K562 (cell line): ENCODE measurements at regions not wholly inside any gene's neighbourhood (a gene's known extent, or its start where the extent isn't known, plus 50 kb on each side); places are given as distances from the start of the nearest gene placed in this dataset.

Experiments used
- ATAC-seq: fragments of 200-7000 bp; cut with Tn5 transposase; 3 replicates; pipeline ENCODE4 v1.9.1; 2020; ENCODE audit warnings: moderate library complexity
- BruUV-seq: library from RNA; stranded (reverse); fragments of 400-500 nt; replicated peaks from 2 replicates; lab custom pipeline; 2021; lab: Mats Ljungman, UMichigan
- CTCF ChIA-PET: fragments of 300-600 bp; formaldehyde crosslinking; extraction: SDS; loops from one replicate; lab custom pipeline; 2021; ENCODE audit warnings: low intra/inter-chr PET ratio; lab: Yijun Ruan, JAX
- POLR2A ChIA-PET: fragments of 300-600, 350-650 bp; sonication (Branson Sonifier 250); formaldehyde crosslinking; extraction: SDS; loops from one replicate; lab custom pipeline; 2021; ENCODE audit warnings: antibody characterized with exemption, inconsistent platforms; lab: Yijun Ruan, JAX
- DNase-seq, 4 experiments: peaks; one replicate each; pipeline versions ENCODE4 v3.0.0 to v3.0.0-alpha.2; 2011 to 2018; ENCODE audit warnings: low spot score in 3 of 4, mixed read lengths in 3 of 4; ENCODE audit errors: extremely low read depth in 1 of 4
- FAIRE-seq: peaks from 2 replicates; lab custom pipeline; 2011; peaks lifted over from hg19 to GRCh38; lab: Jason Lieb, UNC
- H2AFZ ChIP-seq: 2 replicates; pipeline ENCODE4 v1.6.0; 2011; ENCODE audit warnings: low read depth, low read length, control low read depth, inconsistent platforms
- H3K27ac ChIP-seq: fragments of 200-600 bp; 3 replicates; pipeline ENCODE4 v1.8.0; 2011; ENCODE audit warnings: low read depth, mild to moderate bottlenecking, control low read depth, inconsistent platforms, low read length, moderate library complexity, mixed read lengths; ENCODE audit errors: extremely low read depth
- H3K27me3 ChIP-seq, 2 experiments: fragments of 300-600 bp in 1 of 2; 2 replicates in 1 of 2; 3 replicates in 1 of 2; pipeline versions ENCODE4 v1.6.0 to v1.8.0; 2011; ENCODE audit warnings: inconsistent platforms in 2 of 2, low read length in 2 of 2, mild to moderate bottlenecking in 1 of 2, mixed read lengths in 1 of 2, moderate library complexity in 1 of 2; ENCODE audit not compliant: control insufficient read depth in 2 of 2, insufficient read depth in 2 of 2
- H3K36me3 ChIP-seq: fragments of 300-600 bp; 3 replicates; pipeline ENCODE4 v1.8.0; 2011; ENCODE audit warnings: mild to moderate bottlenecking, low read length, inconsistent platforms; ENCODE audit not compliant: control insufficient read depth, insufficient read depth
- H3K4me1 ChIP-seq, 2 experiments: fragments of 200-600 bp in 1 of 2; replicated peaks in 1 of 2; 2 replicates in 1 of 2; 3 replicates in 1 of 2; pipeline versions ENCODE4 v1.5.1 to v1.8.0; 2011; ENCODE audit warnings: inconsistent platforms in 2 of 2, low read length in 2 of 2, mild to moderate bottlenecking in 1 of 2, mixed read lengths in 1 of 2, moderate library complexity in 1 of 2; ENCODE audit not compliant: control insufficient read depth in 2 of 2, insufficient read depth in 2 of 2
- H3K4me2 ChIP-seq: 2 replicates; pipeline ENCODE4 v1.6.1; 2011; ENCODE audit warnings: low read length, control low read depth, inconsistent platforms, mixed read lengths; ENCODE audit not compliant: insufficient read depth
- H3K4me3 ChIP-seq: fragments of 200-600 bp; sonication (generic), shearing (Covaris generic); 2 replicates; pipeline ENCODE4 v1.5.1; 2016; ENCODE audit warnings: control low read depth, inconsistent platforms
- H3K79me2 ChIP-seq: fragments of 200-600 bp; 3 replicates; pipeline ENCODE4 v1.8.0; 2011; ENCODE audit warnings: low read length, inconsistent platforms; ENCODE audit not compliant: control insufficient read depth, insufficient read depth
- H3K9ac ChIP-seq, 2 experiments: 2 replicates each; pipeline versions ENCODE4 v1.6.0 to v1.6.1; 2011; ENCODE audit warnings: low read depth in 2 of 2, low read length in 2 of 2, control low read depth in 1 of 2, inconsistent platforms in 1 of 2, mild to moderate bottlenecking in 1 of 2, mixed read lengths in 1 of 2; ENCODE audit not compliant: insufficient read depth in 1 of 2
- H3K9me1 ChIP-seq: one replicate; pipeline ENCODE4 v1.6.0; 2011; ENCODE audit warnings: inconsistent platforms, mild to moderate bottlenecking, low read length, moderate library complexity; ENCODE audit not compliant: control insufficient read depth, insufficient read depth
- H3K9me3 ChIP-seq: replicated peaks from 2 replicates; pipeline ENCODE4 v1.5.1; 2011; ENCODE audit warnings: low read depth, low read length, inconsistent platforms; ENCODE audit not compliant: control insufficient read depth, insufficient read depth
- H4K20me1 ChIP-seq: replicated peaks from 2 replicates; pipeline ENCODE4 v1.6.1; 2011; ENCODE audit warnings: low read length, inconsistent platforms, mixed read lengths; ENCODE audit not compliant: control insufficient read depth, insufficient read depth
- CCAR2 ChIP-seq: fragments of 200-400 bp; formaldehyde crosslinking; IDR thresholded peaks from 2 replicates; pipeline ENCODE4 v1.6.1; 2017; ENCODE audit warnings: mild to moderate bottlenecking, low read depth, low read length
- SRF ChIP-seq, 2 experiments: fragments of 250-450, 450-650 bp in 1 of 2; sonication (Bioruptor Pico) in 1 of 2; sonication (generic) in 1 of 2; formaldehyde crosslinking; IDR thresholded peaks; 2 replicates each; pipeline versions ENCODE4 v1.5.0 to v1.5.1; 2020 to 2022; ENCODE audit warnings: mild to moderate bottlenecking in 1 of 2, missing genetic modification reagents in 1 of 2
- TBL1XR1 ChIP-seq, 2 experiments: IDR thresholded peaks; 2 replicates each; pipeline ENCODE4 v1.6.1; 2012; ENCODE audit warnings: improper control_type of control experiment in 2 of 2, low read length in 2 of 2, mild to moderate bottlenecking in 1 of 2
- WGBS: fragments of 100-300 bp; shearing (Covaris generic); methylation state at CpG from one replicate; pipeline ENCODE4 v1.1.6; 2016; ENCODE audit warnings: low coverage, mixed read lengths; ENCODE audit not compliant: insufficient coverage; ENCODE audit errors: missing lambda C conversion rate; 5-methylcytosine and 5-hydroxymethylcytosine counted together
- in situ Hi-C: fragments of 300-500 bp; cut with MboI; formaldehyde crosslinking; loops from 4 replicates; pipeline ENCODE4 v1.15.0; 2018; ENCODE audit warnings: inconsistent platforms, mixed read lengths
- intact Hi-C: fragments of 100-400 bp; cut with micrococcal nuclease; formaldehyde crosslinking; loops from 2 replicates; pipeline ENCODE4 v1.14.2; 2022
- TF ChIP-seq, protein P1 (sequence below): fragments of 250-450 bp; sonication (Bioruptor Pico); IDR thresholded peaks from 2 replicates; pipeline ENCODE4 v1.4.0; 2020
- TF ChIP-seq, protein P2 (sequence below): fragments of 450-650 bp; formaldehyde crosslinking; IDR thresholded peaks from 2 replicates; pipeline ENCODE4 v1.4.0; 2020; ENCODE audit warnings: mild to moderate bottlenecking, mixed read lengths

DNA sequence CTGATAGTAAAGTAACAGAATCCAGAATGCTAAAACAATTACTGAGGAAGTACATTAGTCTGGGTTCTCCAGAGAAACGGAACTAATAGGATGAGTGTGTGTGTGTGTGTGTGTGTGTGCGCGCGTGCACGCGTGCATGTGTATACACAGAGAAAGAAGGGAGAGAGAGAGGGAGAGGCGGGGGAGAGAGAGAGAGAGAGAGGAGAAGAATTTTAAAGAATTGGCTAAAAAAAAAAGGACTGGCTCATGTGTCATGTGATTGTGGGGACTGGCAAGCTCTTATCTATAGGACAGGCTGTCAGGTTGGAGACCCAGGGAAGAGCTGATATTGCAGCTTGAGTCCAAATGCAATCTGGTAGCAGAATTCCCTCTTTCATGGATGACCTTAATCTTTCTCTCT, 976.2 kb upstream of the CDH2 start:
- no peak for ATAC-seq
- Histone ChIP-seq H3K36me3 (no peaks in the 10 kb centered on the region), H3K27me3 (no peaks in the 10 kb centered on the region), H3K4me2 (no peak overlapping the region), H3K27ac (no peak overlapping the region), H3K79me2 (no peaks in the 10 kb centered on the region), H3K4me3 (no peak overlapping the region), H2AFZ (no peak overlapping the region), H3K9me1 (no peaks in the 10 kb centered on the region), H4K20me1 (no peaks in the 10 kb centered on the region), H3K9me3 (no peaks in the 10 kb centered on the region), H3K4me1 (no peaks in the 10 kb centered on the region), H3K9ac (no peak overlapping the region)
- DNase-seq = no peak
- intact Hi-C loops = no loop called here
- CTCF ChIA-PET = no interaction called here
- 0% methylated on average over 1 of the region's 7 CpGs for WGBS
- TF ChIP-seq CCAR2 = no peak
- TF ChIP-seq, protein P1, sequence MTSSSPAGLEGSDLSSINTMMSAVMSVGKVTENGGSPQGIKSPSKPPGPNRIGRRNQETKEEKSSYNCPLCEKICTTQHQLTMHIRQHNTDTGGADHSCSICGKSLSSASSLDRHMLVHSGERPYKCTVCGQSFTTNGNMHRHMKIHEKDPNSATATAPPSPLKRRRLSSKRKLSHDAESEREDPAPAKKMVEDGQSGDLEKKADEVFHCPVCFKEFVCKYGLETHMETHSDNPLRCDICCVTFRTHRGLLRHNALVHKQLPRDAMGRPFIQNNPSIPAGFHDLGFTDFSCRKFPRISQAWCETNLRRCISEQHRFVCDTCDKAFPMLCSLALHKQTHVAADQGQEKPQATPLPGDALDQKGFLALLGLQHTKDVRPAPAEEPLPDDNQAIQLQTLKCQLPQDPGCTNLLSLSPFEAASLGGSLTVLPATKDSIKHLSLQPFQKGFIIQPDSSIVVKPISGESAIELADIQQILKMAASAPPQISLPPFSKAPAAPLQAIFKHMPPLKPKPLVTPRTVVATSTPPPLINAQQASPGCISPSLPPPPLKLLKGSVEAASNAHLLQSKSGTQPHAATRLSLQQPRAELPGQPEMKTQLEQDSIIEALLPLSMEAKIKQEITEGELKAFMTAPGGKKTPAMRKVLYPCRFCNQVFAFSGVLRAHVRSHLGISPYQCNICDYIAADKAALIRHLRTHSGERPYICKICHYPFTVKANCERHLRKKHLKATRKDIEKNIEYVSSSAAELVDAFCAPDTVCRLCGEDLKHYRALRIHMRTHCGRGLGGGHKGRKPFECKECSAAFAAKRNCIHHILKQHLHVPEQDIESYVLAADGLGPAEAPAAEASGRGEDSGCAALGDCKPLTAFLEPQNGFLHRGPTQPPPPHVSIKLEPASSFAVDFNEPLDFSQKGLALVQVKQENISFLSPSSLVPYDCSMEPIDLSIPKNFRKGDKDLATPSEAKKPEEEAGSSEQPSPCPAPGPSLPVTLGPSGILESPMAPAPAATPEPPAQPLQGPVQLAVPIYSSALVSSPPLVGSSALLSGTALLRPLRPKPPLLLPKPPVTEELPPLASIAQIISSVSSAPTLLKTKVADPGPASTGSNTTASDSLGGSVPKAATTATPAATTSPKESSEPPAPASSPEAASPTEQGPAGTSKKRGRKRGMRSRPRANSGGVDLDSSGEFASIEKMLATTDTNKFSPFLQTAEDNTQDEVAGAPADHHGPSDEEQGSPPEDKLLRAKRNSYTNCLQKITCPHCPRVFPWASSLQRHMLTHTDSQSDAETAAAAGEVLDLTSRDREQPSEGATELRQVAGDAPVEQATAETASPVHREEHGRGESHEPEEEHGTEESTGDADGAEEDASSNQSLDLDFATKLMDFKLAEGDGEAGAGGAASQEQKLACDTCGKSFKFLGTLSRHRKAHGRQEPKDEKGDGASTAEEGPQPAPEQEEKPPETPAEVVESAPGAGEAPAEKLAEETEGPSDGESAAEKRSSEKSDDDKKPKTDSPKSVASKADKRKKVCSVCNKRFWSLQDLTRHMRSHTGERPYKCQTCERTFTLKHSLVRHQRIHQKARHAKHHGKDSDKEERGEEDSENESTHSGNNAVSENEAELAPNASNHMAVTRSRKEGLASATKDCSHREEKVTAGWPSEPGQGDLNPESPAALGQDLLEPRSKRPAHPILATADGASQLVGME (CRISPR knock-in tag) = no peak
- TF ChIP-seq, protein P2, sequence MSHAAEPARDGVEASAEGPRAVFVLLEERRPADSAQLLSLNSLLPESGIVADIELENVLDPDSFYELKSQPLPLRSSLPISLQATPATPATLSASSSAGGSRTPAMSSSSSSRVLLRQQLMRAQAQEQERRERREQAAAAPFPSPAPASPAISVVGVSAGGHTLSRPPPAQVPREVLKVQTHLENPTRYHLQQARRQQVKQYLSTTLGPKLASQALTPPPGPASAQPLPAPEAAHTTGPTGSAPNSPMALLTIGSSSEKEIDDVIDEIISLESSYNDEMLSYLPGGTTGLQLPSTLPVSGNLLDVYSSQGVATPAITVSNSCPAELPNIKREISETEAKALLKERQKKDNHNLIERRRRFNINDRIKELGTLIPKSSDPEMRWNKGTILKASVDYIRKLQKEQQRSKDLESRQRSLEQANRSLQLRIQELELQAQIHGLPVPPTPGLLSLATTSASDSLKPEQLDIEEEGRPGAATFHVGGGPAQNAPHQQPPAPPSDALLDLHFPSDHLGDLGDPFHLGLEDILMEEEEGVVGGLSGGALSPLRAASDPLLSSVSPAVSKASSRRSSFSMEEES (CRISPR knock-in tag) = peak; percentile 29; the same call in 1 of the 2 replicates
- TF ChIP-seq SRF (CRISPR knock-in tag; IDR thresholded peaks at IDR 0.05) = no peak
- no peak for TF ChIP-seq TBL1XR1 (IDR thresholded peaks at IDR 0.05; ENCODE audit: low read length in 2 of 2)
- no TSS peak for BruUV-seq
- POLR2A ChIA-PET = interaction anchor here (0.9 kb wide), 1 partner anchor 28 kb away, joined by 3 read pairs; no protein-coding TSS in a partner anchor
- in situ Hi-C loops = no loop called here
- FAIRE-seq = no peak
